Breast epithelium (tissue), 3 donors: ENCODE measurements at regions not wholly inside any gene's neighbourhood (a gene's known extent, or its start where the extent isn't known, plus 50 kb on each side); places are given as distances from the start of the nearest gene placed in this dataset.

Source experiments
- CTCF ChIP-seq, 3 donors: fragments of 450-650 bp; IDR thresholded peaks; one replicate each; pipeline ENCODE4 v1.5.1; 2016 to 2017; ENCODE audit warnings: antibody characterized with exemption in 3 of 3, mild to moderate bottlenecking in 3 of 3, moderate library complexity in 3 of 3
- POLR2A ChIP-seq: fragments of 450-650 bp; IDR thresholded peaks from one replicate; pipeline ENCODE4 v1.6.1; 2016; ENCODE audit warnings: antibody characterized with exemption, mild to moderate bottlenecking, moderate library complexity
- POLR2AphosphoS5 ChIP-seq, 3 donors: sonication (generic); formaldehyde crosslinking; IDR thresholded peaks; one replicate each; pipeline ENCODE4 v1.6.1; 2017; ENCODE audit warnings: antibody characterized with exemption in 3 of 3

- TF ChIP-seq POLR2A (no peak), CTCF (IDR thresholded peaks at IDR 0.05) (no peak), POLR2AphosphoS5 (IDR thresholded peaks at IDR 0.05) (no peak)
Observed at GRCh38 chr6:169139179-169139971, 114.3 kb downstream of the THBS2 start.
